Keratinocyte (primary cell): ENCODE measurements at regions not wholly inside any gene's neighbourhood (a gene's known extent, or its start where the extent isn't known, plus 50 kb on each side); places are given as distances from the start of the nearest gene placed in this dataset.

ENCODE experiments used
- CTCF ChIP-seq, 3 experiments: IDR thresholded peaks in 1 of 3; conservative IDR thresholded peaks in 1 of 3; optimal IDR thresholded peaks in 1 of 3; 2 replicates in 2 of 3; 3 replicates in 1 of 3; pipeline versions ENCODE3 to v1.5.1; 2011; ENCODE audit warnings: low read length in 3 of 3, mild to moderate bottlenecking in 3 of 3, moderate library complexity in 2 of 3, control low read depth in 1 of 3, inconsistent platforms in 1 of 3; ENCODE audit not compliant: insufficient read depth in 2 of 3; ENCODE audit errors: extremely low read depth in 1 of 3
- EZH2 ChIP-seq: IDR thresholded peaks from one replicate; pipeline ENCODE4 v1.6.1; 2012; ENCODE audit warnings: inconsistent platforms, mild to moderate bottlenecking, low read length, moderate library complexity

- TF ChIP-seq CTCF (optimal IDR thresholded peaks at IDR 0.05 in 1 of 3, IDR thresholded peaks at IDR 0.05 in 1 of 3, conservative IDR thresholded peaks at IDR 0.05 in 1 of 3; ENCODE audit: extremely low read depth in 1 of 3, insufficient read depth in 2 of 3, low read length in 3 of 3) (no peak), EZH2 (no peak)
These were observed 90.8 kb upstream of the TNFSF4 start for GRCh38 chr1:173297798-173298391.
